ENCODE measurements at regions not wholly inside any gene's neighbourhood (a gene's known extent, or its start where the extent isn't known, plus 50 kb on each side); places are given as distances from the start of the nearest gene placed in this dataset.

GRCh38 chr15:66863390-66864085 is 161.5 kb downstream of the SMAD6 start (continued):
- TF ChIP-seq E2F8 (IDR thresholded peaks at IDR 0.05; ENCODE audit: low read depth, partially characterized antibody), result no peak
- no peak for TF ChIP-seq REST (IDR thresholded peaks at IDR 0.05; ENCODE audit: borderline replicate concordance)
- TF ChIP-seq REST (CRISPR knock-in tag; IDR thresholded peaks at IDR 0.05; ENCODE audit: low read depth), result no peak
